IMR-90 (cell line): ENCODE measurements at regions not wholly inside any gene's neighbourhood (a gene's known extent, or its start where the extent isn't known, plus 50 kb on each side); places are given as distances from the start of the nearest gene placed in this dataset.

Experiments
- ATAC-seq: fragments of 200-7000 bp; cut with Tn5 transposase; 2 replicates; pipeline ENCODE4 v1.9.1; 2020; ENCODE audit warnings: low read depth, mild to moderate bottlenecking, moderate library complexity
- BruUV-seq: library from RNA; stranded (reverse); fragments of 400-500 nt; replicated peaks from 2 replicates; lab custom pipeline; 2021; lab: Mats Ljungman, UMichigan
- CTCF ChIA-PET: fragments of 300-600 bp; formaldehyde crosslinking; extraction: SDS; loops from one replicate; lab custom pipeline; 2021; ENCODE audit warnings: antibody characterized with exemption; lab: Yijun Ruan, JAX
- POLR2A ChIA-PET: fragments of 300-600 bp; sonication (Branson Sonifier 250); formaldehyde crosslinking; loops from one replicate; lab custom pipeline; 2022; ENCODE audit warnings: antibody characterized with exemption; ENCODE audit not compliant: unreplicated experiment; lab: Charles Lee
- DNase-seq: peaks from one replicate; pipeline ENCODE4 v3.0.0; 2013
- H2AFZ ChIP-seq: replicated peaks from 2 replicates; pipeline ENCODE3; 2013; ENCODE audit warnings: low read length, mild to moderate bottlenecking; ENCODE audit not compliant: poor library complexity
- H2AK5ac ChIP-seq: 2 replicates; pipeline ENCODE4 v1.6.1; 2013; ENCODE audit warnings: low read depth, low read length, inconsistent platforms
- H2AK9ac ChIP-seq: replicated peaks from 2 replicates; pipeline ENCODE3; 2013; ENCODE audit warnings: mild to moderate bottlenecking, low read depth, low read length, moderate library complexity; ENCODE audit not compliant: poor library complexity
- H2BK120ac ChIP-seq: 2 replicates; pipeline ENCODE4 v1.6.1; 2013; ENCODE audit warnings: low read depth, low read length, inconsistent platforms
- H2BK15ac ChIP-seq: 3 replicates; pipeline ENCODE4 v1.6.1; 2013; ENCODE audit warnings: low read depth, low read length, inconsistent platforms
- H2BK20ac ChIP-seq: 2 replicates; pipeline ENCODE4 v1.6.1; 2013; ENCODE audit warnings: low read depth, mild to moderate bottlenecking, inconsistent platforms, low read length, moderate library complexity
- H2BK5ac ChIP-seq: 2 replicates; pipeline ENCODE4 v1.6.1; 2013; ENCODE audit warnings: mild to moderate bottlenecking, low read depth, low read length, inconsistent platforms; ENCODE audit not compliant: poor library complexity, severe bottlenecking
- H3K14ac ChIP-seq: replicated peaks from 2 replicates; pipeline ENCODE4 v1.6.1; 2013; ENCODE audit warnings: low read depth, low read length, inconsistent platforms
- H3K18ac ChIP-seq: 2 replicates; pipeline ENCODE4 v1.6.1; 2013; ENCODE audit warnings: low read depth, low read length, control low read depth
- H3K23ac ChIP-seq: 2 replicates; pipeline ENCODE4 v1.6.1; 2013; ENCODE audit warnings: low read depth, low read length, inconsistent platforms
- H3K27ac ChIP-seq: 2 replicates; pipeline ENCODE4 v1.5.1; 2013; ENCODE audit warnings: mild to moderate bottlenecking, control low read depth, low read length; ENCODE audit not compliant: insufficient read depth
- H3K27me3 ChIP-seq: 2 replicates; pipeline ENCODE4 v1.6.1; 2013; ENCODE audit warnings: low read length; ENCODE audit not compliant: control insufficient read depth, insufficient read depth
- H3K36me3 ChIP-seq: 2 replicates; pipeline ENCODE4 v1.6.1; 2013; ENCODE audit warnings: low read length, mixed read lengths; ENCODE audit not compliant: control insufficient read depth, insufficient read depth
- H3K4ac ChIP-seq: 2 replicates; pipeline ENCODE4 v1.6.1; 2013; ENCODE audit warnings: low read depth, low read length, inconsistent platforms
- H3K4me1 ChIP-seq: 2 replicates; pipeline ENCODE4 v1.6.1; 2013; ENCODE audit warnings: low read length, mixed read lengths; ENCODE audit not compliant: control insufficient read depth, insufficient read depth
- H3K4me2 ChIP-seq: 2 replicates; pipeline ENCODE4 v1.6.1; 2013; ENCODE audit warnings: low read depth, mild to moderate bottlenecking, control low read depth, low read length, moderate library complexity
- H3K4me3 ChIP-seq: 2 replicates; pipeline ENCODE4 v1.5.1; 2013; ENCODE audit warnings: low read depth, mild to moderate bottlenecking, control low read depth, low read length, moderate library complexity; ENCODE audit not compliant: insufficient read depth
- H3K56ac ChIP-seq: 2 replicates; pipeline ENCODE4 v1.6.1; 2013; ENCODE audit warnings: low read length, inconsistent platforms; ENCODE audit not compliant: insufficient read depth; ENCODE audit errors: extremely low read depth
- H3K79me1 ChIP-seq, 2 experiments: 2 replicates each; pipeline ENCODE4 v1.6.1; 2013; ENCODE audit warnings: low read length in 2 of 2, inconsistent platforms in 1 of 2, low read depth in 1 of 2
- H3K9ac ChIP-seq: 2 replicates; pipeline ENCODE4 v1.6.1; 2013; ENCODE audit warnings: low read depth, low read length, control low read depth
- H3K9me1 ChIP-seq: 2 replicates; pipeline ENCODE4 v1.6.1; 2013; ENCODE audit warnings: low read length, inconsistent platforms; ENCODE audit not compliant: insufficient read depth
- H3K9me3 ChIP-seq: 2 replicates; pipeline ENCODE4 v1.6.1; 2013; ENCODE audit warnings: low read length; ENCODE audit not compliant: control insufficient read depth, insufficient read depth
- H4K20me1 ChIP-seq: 2 replicates; pipeline ENCODE4 v1.6.1; 2013; ENCODE audit warnings: low read length, inconsistent platforms; ENCODE audit not compliant: insufficient read depth
- H4K5ac ChIP-seq: 2 replicates; pipeline ENCODE4 v1.6.1; 2013; ENCODE audit warnings: mild to moderate bottlenecking, low read depth, low read length, control low read depth
- H4K8ac ChIP-seq, 2 experiments: 2 replicates each; pipeline ENCODE4 v1.6.1; 2013; ENCODE audit warnings: low read depth in 2 of 2, low read length in 2 of 2, control low read depth in 1 of 2, inconsistent platforms in 1 of 2
- H4K91ac ChIP-seq: 2 replicates; pipeline ENCODE4 v1.6.1; 2013; ENCODE audit warnings: low read depth, low read length, inconsistent platforms; ENCODE audit not compliant: insufficient read depth
- BHLHE40 ChIP-seq: fragments of 150-350 bp; IDR thresholded peaks from 2 replicates; pipeline ENCODE4 v1.6.1; 2016; ENCODE audit warnings: mild to moderate bottlenecking, low read depth, low read length
- CEBPB ChIP-seq: IDR thresholded peaks from 2 replicates; pipeline ENCODE4 v1.6.1; 2012; ENCODE audit warnings: low read depth, low read length, improper control_type of control experiment
- CHD1 ChIP-seq: IDR thresholded peaks from 2 replicates; pipeline ENCODE4 v1.6.1; 2012; ENCODE audit warnings: low read depth, low read length, improper control_type of control experiment
- CTCF ChIP-seq: conservative IDR thresholded peaks from 2 replicates; pipeline ENCODE4 v1.5.1; 2012; ENCODE audit warnings: mild to moderate bottlenecking, low read depth, low read length, improper control_type of control experiment
- ELK1 ChIP-seq: fragments of 150-350 bp; IDR thresholded peaks from 2 replicates; pipeline ENCODE4 v1.6.1; 2016; ENCODE audit warnings: low read depth, mild to moderate bottlenecking, low read length, moderate library complexity, borderline replicate concordance
- FOS ChIP-seq: fragments of 150-350 bp; IDR thresholded peaks from 2 replicates; pipeline ENCODE4 v1.6.1; 2016; ENCODE audit warnings: low read depth, low read length
- MAFK ChIP-seq: IDR thresholded peaks from 2 replicates; pipeline ENCODE4 v1.6.1; 2012; ENCODE audit warnings: low read depth, low read length, improper control_type of control experiment
- MAZ ChIP-seq: IDR thresholded peaks from 2 replicates; pipeline ENCODE4 v1.6.1; 2012; ENCODE audit warnings: low read depth, mild to moderate bottlenecking, low read length, improper control_type of control experiment, moderate library complexity, borderline replicate concordance
- MXI1 ChIP-seq: IDR thresholded peaks from 2 replicates; pipeline ENCODE4 v1.6.1; 2012; ENCODE audit warnings: low read depth, mild to moderate bottlenecking, low read length, moderate library complexity, borderline replicate concordance
- NFE2L2 ChIP-seq: fragments of 150-350 bp; IDR thresholded peaks from 2 replicates; pipeline ENCODE4 v1.6.1; 2016; ENCODE audit warnings: low read depth, mild to moderate bottlenecking, low read length
- POLR2A ChIP-seq: IDR thresholded peaks from 2 replicates; pipeline ENCODE4 v1.6.1; 2012; ENCODE audit warnings: mild to moderate bottlenecking, low read depth, low read length
- RAD21 ChIP-seq: IDR thresholded peaks from 2 replicates; pipeline ENCODE4 v1.6.1; 2012; ENCODE audit warnings: low read length, improper control_type of control experiment
- RCOR1 ChIP-seq: IDR thresholded peaks from 2 replicates; pipeline ENCODE4 v1.6.1; 2012; ENCODE audit warnings: mild to moderate bottlenecking, low read length, improper control_type of control experiment; ENCODE audit not compliant: insufficient replicate concordance
- RFX5 ChIP-seq: IDR thresholded peaks from 2 replicates; pipeline ENCODE4 v1.8.0; 2012; ENCODE audit warnings: low read depth, mild to moderate bottlenecking, low read length, moderate library complexity
- SMC3 ChIP-seq: fragments of 150-350 bp; IDR thresholded peaks from 2 replicates; pipeline ENCODE4 v1.6.1; 2016; ENCODE audit warnings: low read depth, mild to moderate bottlenecking, antibody characterized with exemption, low read length, moderate library complexity
- USF2 ChIP-seq: fragments of 150-350 bp; IDR thresholded peaks from 2 replicates; pipeline ENCODE4 v1.6.1; 2017; ENCODE audit warnings: mild to moderate bottlenecking, antibody characterized with exemption, low read length, low read depth
- WGBS, 2 experiments: methylation state at CpG; one replicate each; pipeline versions ENCODE4 v1.1.5 to v1.1.7; 2013; ENCODE audit warnings: missing lambda C conversion rate in 2 of 2; ENCODE audit not compliant: insufficient read length in 1 of 2; ENCODE audit errors: extremely low coverage in 2 of 2; 5-methylcytosine and 5-hydroxymethylcytosine counted together
- dilution Hi-C: fragments of 300-500 bp; cut with HindIII; formaldehyde crosslinking; loops from one replicate; pipeline ENCODE4 v1.14.3; 2018; ENCODE audit warnings: low sequenced_read_pairs; ENCODE audit not compliant: unreplicated experiment
- in situ Hi-C: fragments of 300-500 bp; cut with MboI; formaldehyde crosslinking; loops from 3 replicates; pipeline ENCODE4 v1.14.3; 2019; ENCODE audit warnings: low sequenced_read_pairs, inconsistent platforms, mixed read lengths
- intact Hi-C: fragments of 100-400 bp; cut with micrococcal nuclease; formaldehyde crosslinking; loops from 2 replicates; pipeline ENCODE4 v1.10.0; 2022

- intact Hi-C loops (no loop called here), in situ Hi-C loops (no loop called here), dilution Hi-C loops (no loop called here)
- Histone ChIP-seq H3K9ac (no peak overlapping the region), H3K4me3 (no peak overlapping the region), H3K23ac (no peak overlapping the region), H2BK15ac (no peak overlapping the region), H2AK5ac (no peak overlapping the region), H3K18ac (no peak overlapping the region), H4K91ac (no peak overlapping the region), H3K79me1 (no peaks in the 10 kb centered on the region), H2BK20ac (no peak overlapping the region), H3K4ac (no peak overlapping the region), H3K9me3 (peaks cover 11% of the 10 kb centered on the region; the same call in 1 of the 2 replicates), H3K4me2 (no peak overlapping the region), H2AK9ac (no peak overlapping the region), H2BK120ac (no peak overlapping the region), H3K27ac (no peak overlapping the region), H3K14ac (no peak overlapping the region), H3K9me1 (no peaks in the 10 kb centered on the region), H2BK5ac (no peak overlapping the region), H4K20me1 (no peaks in the 10 kb centered on the region), H4K5ac (no peak overlapping the region), H3K56ac (no peak overlapping the region), H4K8ac (no peak overlapping the region), H3K36me3 (no peaks in the 10 kb centered on the region), H3K4me1 (no peaks in the 10 kb centered on the region), H2AFZ (no peak overlapping the region), H3K27me3 (no peaks in the 10 kb centered on the region)
- no peak for TF ChIP-seq POLR2A
- TF ChIP-seq NFE2L2, result no peak
- no peak for TF ChIP-seq MAFK
- no peak for TF ChIP-seq MAZ
- TF ChIP-seq MXI1, result no peak
- no peak for TF ChIP-seq CHD1
- TF ChIP-seq FOS, result no peak
- no peak for TF ChIP-seq ELK1
- TF ChIP-seq RFX5, result no peak
- TF ChIP-seq USF2, result no peak
- no peak for TF ChIP-seq CTCF
- TF ChIP-seq RAD21, result no peak
- TF ChIP-seq SMC3, result no peak
- no peak for TF ChIP-seq RCOR1
- TF ChIP-seq CEBPB, result no peak
- no peak for TF ChIP-seq BHLHE40
- ChIA-PET POLR2A (no interaction called here), CTCF (no interaction called here)
- no TSS peak for BruUV-seq
- WGBS, 2 experiments, result no CpG with 5 or more reads among the region's 3 CpGs
- no peak for DNase-seq
- ATAC-seq, result no peak
These were observed 156.7 kb downstream of the DMRTA2 start for GRCh38 chr1:50266509-50266908.
